PC-3 (cell line): ENCODE measurements at regions not wholly inside any gene's neighbourhood (a gene's known extent, or its start where the extent isn't known, plus 50 kb on each side); places are given as distances from the start of the nearest gene placed in this dataset.

Source experiments
- ATAC-seq: fragments of 200-7000 bp; cut with Tn5 transposase; 2 replicates; pipeline ENCODE4 v1.9.1; 2020; ENCODE audit warnings: mild to moderate bottlenecking, moderate library complexity
- BruUV-seq: library from RNA; stranded (reverse); fragments of 400-500 nt; replicated peaks from 2 replicates; lab custom pipeline; 2021; lab: Mats Ljungman, UMichigan
- CTCF ChIA-PET: fragments of 300-600 bp; sonication (Branson Sonifier 250); formaldehyde crosslinking; loops from one replicate; lab custom pipeline; 2022; ENCODE audit warnings: antibody characterized with exemption; lab: Charles Lee
- POLR2A ChIA-PET: fragments of 300-600 bp; sonication (Branson Sonifier 250); formaldehyde crosslinking; loops from one replicate; lab custom pipeline; 2022; ENCODE audit warnings: antibody characterized with exemption; ENCODE audit not compliant: unreplicated experiment; lab: Charles Lee
- DNase-seq: peaks from one replicate; pipeline ENCODE4 v3.0.0-alpha.2; 2015
- H2AFZ ChIP-seq: fragments of 300-600 bp; sonication (generic); 2 replicates; pipeline ENCODE4 v1.6.0; 2016; ENCODE audit warnings: antibody characterized with exemption, low read length
- H3F3A ChIP-seq: fragments of 300-600 bp; sonication (generic); one replicate; pipeline ENCODE4 v1.6.0; 2017; ENCODE audit warnings: antibody characterized with exemption, low read length, control low read depth, mild to moderate bottlenecking; ENCODE audit not compliant: unreplicated experiment
- H3K27ac ChIP-seq: fragments of 300-600 bp; sonication (generic); 2 replicates; pipeline ENCODE4 v1.5.1; 2016; ENCODE audit warnings: mild to moderate bottlenecking, low read length
- H3K27me3 ChIP-seq: fragments of 300-600 bp; sonication (generic); 2 replicates; pipeline ENCODE4 v1.6.1; 2016; ENCODE audit warnings: low read length, mixed read lengths
- H3K36me3 ChIP-seq: fragments of 300-600 bp; sonication (generic); 2 replicates; pipeline ENCODE4 v1.6.1; 2016; ENCODE audit warnings: low read depth, mixed run types, low read length, mixed read lengths
- H3K4me1 ChIP-seq: fragments of 300-600 bp; sonication (generic); 2 replicates; pipeline ENCODE4 v1.5.1; 2016; ENCODE audit warnings: low read length; ENCODE audit not compliant: insufficient read depth
- H3K4me2 ChIP-seq: fragments of 300-600 bp; sonication (generic); 2 replicates; pipeline ENCODE4 v1.6.0; 2016; ENCODE audit warnings: low read length
- H3K4me3 ChIP-seq: fragments of 300-600 bp; sonication (generic); 2 replicates; pipeline ENCODE4 v1.5.1; 2016; ENCODE audit warnings: mild to moderate bottlenecking, low read length, mixed read lengths
- H3K79me2 ChIP-seq: fragments of 300-600 bp; sonication (generic); 2 replicates; pipeline ENCODE4 v1.6.1; 2017; ENCODE audit warnings: low read length, mixed read lengths
- H3K9ac ChIP-seq: fragments of 300-600 bp; sonication (generic); 2 replicates; pipeline ENCODE4 v1.6.0; 2016; ENCODE audit warnings: mild to moderate bottlenecking, low read length
- H3K9me2 ChIP-seq: fragments of 300-600 bp; sonication (generic); replicated peaks from 2 replicates; pipeline ENCODE4 v1.6.1; 2016; ENCODE audit warnings: mixed run types, low read length, mixed read lengths
- H3K9me3 ChIP-seq: fragments of 300-600 bp; sonication (generic); 2 replicates; pipeline ENCODE4 v1.6.1; 2016; ENCODE audit warnings: low read length, mixed read lengths
- H4K20me1 ChIP-seq: fragments of 300-600 bp; sonication (generic); 2 replicates; pipeline ENCODE4 v1.6.1; 2016; ENCODE audit warnings: low read length, mixed read lengths
- EZH2 ChIP-seq: fragments of 300-600 bp; sonication (generic); IDR thresholded peaks from one replicate; pipeline ENCODE4 v1.6.1; 2017; ENCODE audit warnings: antibody characterized with exemption, mild to moderate bottlenecking, low read length; ENCODE audit not compliant: unreplicated experiment
- EZH2phosphoT487 ChIP-seq: fragments of 300-600 bp; sonication (generic); IDR thresholded peaks from 2 replicates; pipeline ENCODE4 v1.6.1; 2018; ENCODE audit warnings: mild to moderate bottlenecking, antibody characterized with exemption, low read length, borderline replicate concordance
- intact Hi-C: fragments of 100-400 bp; cut with micrococcal nuclease; formaldehyde crosslinking; loops from 2 replicates; pipeline ENCODE4 v1.9.0; 2023
- TF ChIP-seq, protein P1 (sequence below): fragments of 300-600 bp; sonication (generic); conservative IDR thresholded peaks from 2 replicates; pipeline ENCODE4 v1.5.1; 2017; ENCODE audit warnings: antibody characterized with exemption, low read depth, mild to moderate bottlenecking, low read length

- intact Hi-C loops = no loop called here
- H3K36me3 ChIP-seq = no peaks in the 10 kb centered on the region
- no peaks in the 10 kb centered on the region for H4K20me1 ChIP-seq
- DNase-seq (no peak), ATAC-seq (no peak)
- H3F3A ChIP-seq = no peaks in the 10 kb centered on the region
- H3K9ac ChIP-seq = no peak overlapping the region
- ChIA-PET POLR2A (no interaction called here), CTCF (interaction anchor here (0.6 kb wide), 1 partner anchor 490 kb away, joined by 4 read pairs; no protein-coding TSS in a partner anchor)
- no peak overlapping the region for H2AFZ ChIP-seq
- no peaks in the 10 kb centered on the region for H3K4me1 ChIP-seq
- BruUV-seq = no TSS peak
- no peak overlapping the region for H3K27ac ChIP-seq
- TF ChIP-seq EZH2 (no peak), EZH2phosphoT487 (no peak)
- TF ChIP-seq, protein P1, sequence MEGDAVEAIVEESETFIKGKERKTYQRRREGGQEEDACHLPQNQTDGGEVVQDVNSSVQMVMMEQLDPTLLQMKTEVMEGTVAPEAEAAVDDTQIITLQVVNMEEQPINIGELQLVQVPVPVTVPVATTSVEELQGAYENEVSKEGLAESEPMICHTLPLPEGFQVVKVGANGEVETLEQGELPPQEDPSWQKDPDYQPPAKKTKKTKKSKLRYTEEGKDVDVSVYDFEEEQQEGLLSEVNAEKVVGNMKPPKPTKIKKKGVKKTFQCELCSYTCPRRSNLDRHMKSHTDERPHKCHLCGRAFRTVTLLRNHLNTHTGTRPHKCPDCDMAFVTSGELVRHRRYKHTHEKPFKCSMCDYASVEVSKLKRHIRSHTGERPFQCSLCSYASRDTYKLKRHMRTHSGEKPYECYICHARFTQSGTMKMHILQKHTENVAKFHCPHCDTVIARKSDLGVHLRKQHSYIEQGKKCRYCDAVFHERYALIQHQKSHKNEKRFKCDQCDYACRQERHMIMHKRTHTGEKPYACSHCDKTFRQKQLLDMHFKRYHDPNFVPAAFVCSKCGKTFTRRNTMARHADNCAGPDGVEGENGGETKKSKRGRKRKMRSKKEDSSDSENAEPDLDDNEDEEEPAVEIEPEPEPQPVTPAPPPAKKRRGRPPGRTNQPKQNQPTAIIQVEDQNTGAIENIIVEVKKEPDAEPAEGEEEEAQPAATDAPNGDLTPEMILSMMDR = no peak
- no peaks in the 10 kb centered on the region for H3K27me3 ChIP-seq
- no peak overlapping the region for H3K4me3 ChIP-seq
- no peak overlapping the region for H3K4me2 ChIP-seq
- H3K9me2 ChIP-seq = no peaks in the 10 kb centered on the region
- no peaks in the 10 kb centered on the region for H3K9me3 ChIP-seq
- H3K79me2 ChIP-seq = no peaks in the 10 kb centered on the region
These were observed 139.6 kb upstream of the ZBTB20 start for GRCh38 chr3:115286529-115287197.

GRCh38 chr3:115287198-115287597, 140.1 kb upstream of the ZBTB20 start:
- Histone ChIP-seq H3K9ac (no peak overlapping the region), H3K79me2 (no peaks in the 10 kb centered on the region), H3K27me3 (no peaks in the 10 kb centered on the region), H3K4me2 (no peak overlapping the region), H3F3A (no peaks in the 10 kb centered on the region), H2AFZ (no peak overlapping the region), H3K36me3 (no peaks in the 10 kb centered on the region), H3K4me3 (no peak overlapping the region), H3K9me2 (no peaks in the 10 kb centered on the region), H3K9me3 (no peaks in the 10 kb centered on the region), H3K4me1 (no peaks in the 10 kb centered on the region), H4K20me1 (no peaks in the 10 kb centered on the region), H3K27ac (no peak overlapping the region)
- DNase-seq = no peak
- no TSS peak for BruUV-seq
- CTCF ChIA-PET = no interaction called here
- TF ChIP-seq EZH2 = no peak
- TF ChIP-seq EZH2phosphoT487 = no peak
- TF ChIP-seq, protein P1 = no peak
- POLR2A ChIA-PET = no interaction called here
- intact Hi-C loops = no loop called here
- no peak for ATAC-seq

DNA sequence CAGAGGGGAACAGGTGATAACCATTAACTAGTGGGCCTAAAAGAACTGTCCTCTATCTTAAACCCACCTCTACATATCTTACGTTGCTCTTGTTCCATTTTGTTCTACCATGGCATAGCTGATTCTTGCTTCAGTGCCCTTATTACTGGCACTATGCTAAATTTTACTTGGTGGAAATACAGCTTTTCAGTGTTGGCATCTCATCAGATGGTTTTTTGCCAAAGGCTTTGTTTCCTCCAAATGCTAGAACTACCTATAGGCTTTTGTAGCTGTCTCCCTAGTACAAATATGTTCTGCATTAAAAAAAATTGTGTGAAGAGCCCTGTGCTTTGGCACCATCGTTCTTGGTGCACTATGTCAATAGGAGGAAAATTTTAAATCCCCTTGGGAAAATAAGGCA, 145.0 kb upstream of the ZBTB20 start:
- Histone ChIP-seq H3K9me2 (no peaks in the 10 kb centered on the region), H3K27me3 (no peaks in the 10 kb centered on the region), H4K20me1 (no peaks in the 10 kb centered on the region), H3K36me3 (no peaks in the 10 kb centered on the region), H3K4me2 (no peak overlapping the region), H3K27ac (no peak overlapping the region), H3F3A (no peaks in the 10 kb centered on the region), H2AFZ (no peak overlapping the region), H3K79me2 (no peaks in the 10 kb centered on the region), H3K9ac (no peak overlapping the region), H3K9me3 (no peaks in the 10 kb centered on the region), H3K4me3 (no peak overlapping the region), H3K4me1 (no peaks in the 10 kb centered on the region)
- ChIA-PET CTCF (no interaction called here), POLR2A (no interaction called here)
- TF ChIP-seq EZH2 (no peak), EZH2phosphoT487 (no peak)
- TF ChIP-seq, protein P1 = no peak
- intact Hi-C loops = no loop called here
- no peak for ATAC-seq
- DNase-seq = no peak
- no TSS peak for BruUV-seq
